ENCODE measurements at regions not wholly inside any gene's neighbourhood (a gene's known extent, or its start where the extent isn't known, plus 50 kb on each side); places are given as distances from the start of the nearest gene placed in this dataset.

DNA sequence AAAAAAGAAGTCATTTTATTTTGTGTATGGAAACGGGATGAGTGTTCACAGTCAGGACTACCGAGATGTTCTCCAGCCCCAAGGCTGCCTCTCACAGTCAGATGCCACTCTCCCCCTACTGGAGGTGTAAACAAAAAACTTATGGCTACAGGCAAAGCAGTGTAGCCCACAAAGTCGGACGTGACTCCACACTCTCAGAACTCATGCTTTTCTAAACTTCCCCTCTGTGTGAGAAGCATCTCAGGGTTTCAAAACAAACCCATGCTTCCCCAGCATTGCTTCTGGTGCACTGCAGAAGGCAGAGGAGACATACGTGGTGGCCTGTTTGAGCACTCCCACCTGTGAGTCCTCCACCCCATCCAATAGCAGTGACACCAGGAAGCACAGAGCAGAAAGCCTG, 580.3 kb downstream of the BNC2 start:
- peaks cover 3% of the 10 kb centered on the region for H3K9me3 Mint-ChIP-seq
- H3K4me3 Mint-ChIP-seq, result no peak overlapping the region
- WGBS, 2 experiments (ENCODE audit: insufficient coverage in 1 of 2, insufficient read length in 1 of 2), result 79 to 83% methylated on average over 4 to 5 of the region's 5 CpGs
- no peak overlapping the region for H3K27ac Mint-ChIP-seq
- no peaks in the 10 kb centered on the region for H3K27me3 ChIP-seq (ENCODE audit: control insufficient read depth, insufficient read depth, low read length, poor library complexity, severe bottlenecking)
- H3K36me3 ChIP-seq (ENCODE audit: control insufficient read depth, insufficient read depth, low read length), result no peaks in the 10 kb centered on the region
- H3K9ac ChIP-seq (ENCODE audit: extremely low read depth, low read length, poor library complexity, severe bottlenecking), result no peak overlapping the region
- no peaks in the 10 kb centered on the region for H3K4me1 ChIP-seq (ENCODE audit: control insufficient read depth, insufficient read depth, low read length)
- H3K27ac ChIP-seq (ENCODE audit: low read depth, low read length), result no peak overlapping the region
- TF ChIP-seq, protein P1, sequence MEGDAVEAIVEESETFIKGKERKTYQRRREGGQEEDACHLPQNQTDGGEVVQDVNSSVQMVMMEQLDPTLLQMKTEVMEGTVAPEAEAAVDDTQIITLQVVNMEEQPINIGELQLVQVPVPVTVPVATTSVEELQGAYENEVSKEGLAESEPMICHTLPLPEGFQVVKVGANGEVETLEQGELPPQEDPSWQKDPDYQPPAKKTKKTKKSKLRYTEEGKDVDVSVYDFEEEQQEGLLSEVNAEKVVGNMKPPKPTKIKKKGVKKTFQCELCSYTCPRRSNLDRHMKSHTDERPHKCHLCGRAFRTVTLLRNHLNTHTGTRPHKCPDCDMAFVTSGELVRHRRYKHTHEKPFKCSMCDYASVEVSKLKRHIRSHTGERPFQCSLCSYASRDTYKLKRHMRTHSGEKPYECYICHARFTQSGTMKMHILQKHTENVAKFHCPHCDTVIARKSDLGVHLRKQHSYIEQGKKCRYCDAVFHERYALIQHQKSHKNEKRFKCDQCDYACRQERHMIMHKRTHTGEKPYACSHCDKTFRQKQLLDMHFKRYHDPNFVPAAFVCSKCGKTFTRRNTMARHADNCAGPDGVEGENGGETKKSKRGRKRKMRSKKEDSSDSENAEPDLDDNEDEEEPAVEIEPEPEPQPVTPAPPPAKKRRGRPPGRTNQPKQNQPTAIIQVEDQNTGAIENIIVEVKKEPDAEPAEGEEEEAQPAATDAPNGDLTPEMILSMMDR (conservative IDR thresholded peaks at IDR 0.05), result no peak
- no peak for DNase-seq
- H3K36me3 Mint-ChIP-seq (ENCODE audit: low read depth), result no peaks in the 10 kb centered on the region
- no peaks in the 10 kb centered on the region for H3K4me1 Mint-ChIP-seq
- no peak overlapping the region for H3K4me3 ChIP-seq (ENCODE audit: low read length)
- no peaks in the 10 kb centered on the region for H3K9me3 ChIP-seq (ENCODE audit: control insufficient read depth, low read length)
- H3K27me3 Mint-ChIP-seq (ENCODE audit: insufficient read depth), result peaks cover 9% of the 10 kb centered on the region

DNA sequence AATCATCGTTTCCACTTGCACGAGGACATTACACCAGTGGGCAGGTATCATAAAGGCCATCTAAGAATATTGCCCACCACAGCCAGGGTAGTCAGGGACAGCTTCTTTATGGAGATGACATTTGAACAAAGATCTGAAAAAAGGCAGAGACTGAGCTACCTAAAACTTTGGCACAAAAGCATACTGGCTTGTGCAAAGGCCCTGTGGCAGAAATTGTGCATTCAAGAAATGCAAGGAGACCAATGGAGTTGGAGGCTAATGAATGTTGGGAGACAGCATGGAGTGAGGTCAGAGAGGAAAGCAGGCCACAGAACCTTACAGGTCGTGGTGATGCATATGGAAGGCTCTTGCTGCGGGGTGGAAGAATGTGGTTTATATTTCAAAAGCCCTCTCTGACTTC, 578.5 kb downstream of the BNC2 start:
- H3K36me3 Mint-ChIP-seq (ENCODE audit: low read depth), result no peaks in the 10 kb centered on the region
- H3K27ac Mint-ChIP-seq, result no peak overlapping the region
- H3K27me3 ChIP-seq (ENCODE audit: control insufficient read depth, insufficient read depth, low read length, poor library complexity, severe bottlenecking), result no peaks in the 10 kb centered on the region
- TF ChIP-seq, protein P1 (conservative IDR thresholded peaks at IDR 0.05), result no peak
- peaks cover 8% of the 10 kb centered on the region for H3K27me3 Mint-ChIP-seq (ENCODE audit: insufficient read depth)
- H3K9me3 Mint-ChIP-seq, result no peaks in the 10 kb centered on the region
- H3K4me1 Mint-ChIP-seq, result no peaks in the 10 kb centered on the region
- H3K4me1 ChIP-seq (ENCODE audit: control insufficient read depth, insufficient read depth, low read length), result no peaks in the 10 kb centered on the region
- no peak for DNase-seq
- no peaks in the 10 kb centered on the region for H3K36me3 ChIP-seq (ENCODE audit: control insufficient read depth, insufficient read depth, low read length)
- H3K4me3 Mint-ChIP-seq, result no peak overlapping the region
- no peak overlapping the region for H3K27ac ChIP-seq (ENCODE audit: low read depth, low read length)
- no peak overlapping the region for H3K9ac ChIP-seq (ENCODE audit: extremely low read depth, low read length, poor library complexity, severe bottlenecking)
- WGBS, 2 experiments (ENCODE audit: insufficient coverage in 1 of 2, insufficient read length in 1 of 2), result 93 to 100% methylated on average over 3 to 4 of the region's 4 CpGs
- no peak overlapping the region for H3K4me3 ChIP-seq (ENCODE audit: low read length)
- H3K9me3 ChIP-seq (ENCODE audit: control insufficient read depth, low read length), result peaks cover 8% of the 10 kb centered on the region

DNA sequence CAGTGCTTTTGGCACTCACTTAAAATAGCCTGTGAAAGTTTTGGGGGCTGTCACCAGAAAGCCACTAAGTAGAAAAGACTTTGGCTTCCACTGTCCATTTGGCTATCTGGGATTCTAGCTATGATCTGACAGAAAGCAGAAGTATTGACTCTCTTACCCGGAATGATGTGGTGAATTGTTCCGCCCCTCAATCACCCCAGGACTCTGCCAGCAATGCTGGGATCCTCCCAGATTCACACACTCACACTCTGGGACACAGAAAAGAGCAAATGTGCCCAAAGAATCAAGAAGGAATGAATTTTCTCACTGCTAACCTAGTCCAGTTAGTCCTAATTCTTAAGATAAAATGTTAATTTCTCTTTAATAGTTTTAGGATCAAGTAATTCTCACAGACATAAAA, 576.9 kb downstream of the BNC2 start:
- Histone ChIP-seq H3K9me3 (ENCODE audit: control insufficient read depth, low read length) (peaks cover 25% of the 10 kb centered on the region), H3K27ac (ENCODE audit: low read depth, low read length) (no peak overlapping the region), H3K36me3 (ENCODE audit: control insufficient read depth, insufficient read depth, low read length) (no peaks in the 10 kb centered on the region), H3K27me3 (ENCODE audit: control insufficient read depth, insufficient read depth, low read length, poor library complexity, severe bottlenecking) (no peaks in the 10 kb centered on the region), H3K4me3 (ENCODE audit: low read length) (no peak overlapping the region), H3K4me1 (ENCODE audit: control insufficient read depth, insufficient read depth, low read length) (no peaks in the 10 kb centered on the region), H3K9ac (ENCODE audit: extremely low read depth, low read length, poor library complexity, severe bottlenecking) (no peak overlapping the region)
- H3K27ac Mint-ChIP-seq, result no peak overlapping the region
- DNase-seq, result no peak
- no peak overlapping the region for H3K4me3 Mint-ChIP-seq
- TF ChIP-seq, protein P1 (conservative IDR thresholded peaks at IDR 0.05), result no peak
- peaks cover 1% of the 10 kb centered on the region for H3K36me3 Mint-ChIP-seq (ENCODE audit: low read depth)
- H3K4me1 Mint-ChIP-seq, result no peaks in the 10 kb centered on the region
- peaks cover 12% of the 10 kb centered on the region for H3K27me3 Mint-ChIP-seq (ENCODE audit: insufficient read depth)
- WGBS, 2 experiments (ENCODE audit: insufficient coverage in 1 of 2, insufficient read length in 1 of 2), result 95 to 100% methylated on average over 1 to 2 of the region's 2 CpGs
- H3K9me3 Mint-ChIP-seq, result peaks cover 17% of the 10 kb centered on the region
